GM12874 (cell line): ENCODE measurements at regions not wholly inside any gene's neighbourhood (a gene's known extent, or its start where the extent isn't known, plus 50 kb on each side); places are given as distances from the start of the nearest gene placed in this dataset.

Source experiments
- CTCF ChIP-seq: IDR thresholded peaks from 2 replicates; pipeline ENCODE4 v1.5.1; 2011; ENCODE audit warnings: low read depth, mild to moderate bottlenecking, control low read depth, low read length, moderate library complexity; ENCODE audit not compliant: insufficient read depth

- TF ChIP-seq CTCF, result no peak
These were observed 453.8 kb downstream of the CDH2 start for GRCh38 chr18:27723168-27723567.

- no peak for TF ChIP-seq CTCF
These were observed 457.2 kb downstream of the CDH2 start for GRCh38 chr18:27719680-27720079.

- no peak for TF ChIP-seq CTCF
These were observed 459.1 kb downstream of the CDH2 start for GRCh38 chr18:27717816-27718215.

- no peak for TF ChIP-seq CTCF
These were observed 459.7 kb downstream of the CDH2 start for GRCh38 chr18:27717250-27717649.

GRCh38 chr18:27715751-27716150, 461.2 kb downstream of the CDH2 start:
- no peak for TF ChIP-seq CTCF

GRCh38 chr18:27713738-27714095, 463.2 kb downstream of the CDH2 start:
- no peak for TF ChIP-seq CTCF

- no peak for TF ChIP-seq CTCF
These were observed 463.7 kb downstream of the CDH2 start for GRCh38 chr18:27713037-27713737.
